WTC11 (cell line): ENCODE measurements at regions not wholly inside any gene's neighbourhood (a gene's known extent, or its start where the extent isn't known, plus 50 kb on each side); places are given as distances from the start of the nearest gene placed in this dataset.

Experiments
- CTCF ChIP-seq: fragments of 200-600 bp; IDR thresholded peaks from 2 replicates; pipeline ENCODE4 v1.8.0; 2022; ENCODE audit warnings: antibody characterized with exemption
- IRF2 ChIP-seq: sonication (generic); formaldehyde crosslinking; IDR thresholded peaks from 2 replicates; pipeline ENCODE4 v1.8.0; 2022; ENCODE audit warnings: low read depth, missing genetic modification reagents, borderline replicate concordance
- MAX ChIP-seq: sonication (generic); formaldehyde crosslinking; IDR thresholded peaks from 2 replicates; pipeline ENCODE4 v1.8.0; 2022; ENCODE audit warnings: mild to moderate bottlenecking, missing genetic modification reagents
- NFYB ChIP-seq: sonication (generic); formaldehyde crosslinking; conservative IDR thresholded peaks from 2 replicates; pipeline ENCODE4 v1.8.0; 2022; ENCODE audit warnings: low read depth, missing genetic modification reagents
- SMAD3 ChIP-seq: sonication (generic); formaldehyde crosslinking; IDR thresholded peaks from 2 replicates; pipeline ENCODE4 v1.8.0; 2022; ENCODE audit warnings: missing genetic modification reagents, mild to moderate bottlenecking, borderline replicate concordance
- ZBTB43 ChIP-seq: sonication (generic); formaldehyde crosslinking; IDR thresholded peaks from 2 replicates; pipeline ENCODE4 v1.8.1; 2023; ENCODE audit warnings: mild to moderate bottlenecking, missing genetic modification reagents
- ZNF281 ChIP-seq: sonication (generic); formaldehyde crosslinking; IDR thresholded peaks from 2 replicates; pipeline ENCODE4 v1.8.0; 2023; ENCODE audit warnings: mild to moderate bottlenecking, missing genetic modification reagents

- no peak for TF ChIP-seq CTCF
- TF ChIP-seq ZBTB43 (CRISPR knock-in tag), result no peak
- TF ChIP-seq SMAD3 (CRISPR knock-in tag), result no peak
- no peak for TF ChIP-seq ZNF281 (CRISPR knock-in tag)
- no peak for TF ChIP-seq IRF2 (CRISPR knock-in tag)
- TF ChIP-seq MAX (CRISPR knock-in tag), result no peak
- no peak for TF ChIP-seq NFYB (CRISPR knock-in tag)
Observed at GRCh38 chr5:84872768-84873167, 488.1 kb upstream of the EDIL3 start.
